ENCODE measurements at regions not wholly inside any gene's neighbourhood (a gene's known extent, or its start where the extent isn't known, plus 50 kb on each side); places are given as distances from the start of the nearest gene placed in this dataset.

GRCh38 chr9:88740844-88741243 is 205.9 kb downstream of the NXNL2 start:
- TF ChIP-seq USF1 (IDR thresholded peaks at IDR 0.05) (no peak), YY1 (IDR thresholded peaks at IDR 0.05; ENCODE audit: low read depth) (no peak), EGR1 (IDR thresholded peaks at IDR 0.05) (no peak)
